GM18870 (cell line): ENCODE measurements at regions not wholly inside any gene's neighbourhood (a gene's known extent, or its start where the extent isn't known, plus 50 kb on each side); places are given as distances from the start of the nearest gene placed in this dataset.

ENCODE experiments used
- ATAC-seq: cut with Tn5 transposase; IDR thresholded peaks from one replicate; pipeline ENCODE4 v1.9.1; 2021; ENCODE audit warnings: moderate library complexity; ENCODE audit not compliant: unreplicated experiment

DNA sequence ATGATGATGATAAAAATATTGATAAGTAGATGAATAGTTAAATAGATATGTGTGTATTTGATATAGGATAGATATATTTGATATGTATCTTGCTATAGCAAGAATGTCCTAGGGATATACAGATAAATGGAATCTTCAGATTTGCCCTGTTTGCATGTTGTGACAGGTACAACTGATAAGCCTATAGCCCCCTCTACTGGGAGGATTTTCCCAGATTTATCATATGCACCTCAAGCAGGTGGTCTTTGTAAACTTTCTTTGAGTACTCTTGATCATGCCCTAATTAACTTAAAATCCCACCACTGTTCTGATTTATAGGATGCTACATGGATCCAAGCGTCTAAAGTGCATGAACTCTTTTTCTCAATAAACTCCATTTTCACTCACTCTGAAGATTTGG is 1050.7 kb downstream of the SORCS3 start:
- ATAC-seq = no peak

DNA sequence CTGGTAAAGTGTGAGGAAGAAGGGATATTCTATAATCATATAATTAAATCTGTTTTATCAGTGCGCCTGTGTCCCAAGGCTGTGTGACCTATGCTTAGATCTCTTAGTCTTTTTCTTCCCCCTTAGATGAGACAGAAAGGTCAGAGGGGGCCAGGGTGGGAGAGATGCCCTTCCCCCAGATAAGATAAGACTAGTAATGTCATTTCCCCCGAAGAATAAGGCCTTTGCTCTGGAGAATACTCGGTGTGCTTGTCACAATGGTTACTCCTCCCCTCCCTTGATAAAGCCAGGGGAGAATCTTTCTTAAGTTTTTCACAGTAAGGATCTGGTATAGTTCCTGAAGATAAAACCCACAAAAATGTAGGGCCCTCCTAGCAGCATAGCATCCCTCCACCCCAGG is 1041.8 kb downstream of the SORCS3 start:
- ATAC-seq = no peak

- ATAC-seq = no peak
Measured at GRCh38 chr10:105681051-105681450, 1040.0 kb downstream of the SORCS3 start.

DNA sequence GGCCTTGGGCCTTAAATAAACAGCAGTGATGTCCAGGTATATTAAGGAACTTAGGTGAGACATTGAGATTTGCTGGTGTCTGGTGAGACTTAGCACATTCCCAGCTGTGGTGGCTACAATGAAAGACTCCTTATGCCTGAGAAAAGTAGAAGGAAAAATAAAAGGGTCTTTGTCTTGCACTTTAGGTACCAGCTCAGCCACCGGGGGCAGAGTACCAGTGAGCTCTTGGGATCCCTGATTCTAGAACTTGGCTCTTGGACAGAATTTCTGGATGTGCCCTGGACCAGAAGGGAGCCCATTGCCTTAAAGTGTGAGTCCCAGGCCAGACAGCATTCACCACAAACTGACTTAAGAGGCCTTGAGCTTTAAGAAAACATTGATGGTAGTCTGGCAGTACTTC is 1038.7 kb downstream of the SORCS3 start:
- ATAC-seq = no peak

DNA sequence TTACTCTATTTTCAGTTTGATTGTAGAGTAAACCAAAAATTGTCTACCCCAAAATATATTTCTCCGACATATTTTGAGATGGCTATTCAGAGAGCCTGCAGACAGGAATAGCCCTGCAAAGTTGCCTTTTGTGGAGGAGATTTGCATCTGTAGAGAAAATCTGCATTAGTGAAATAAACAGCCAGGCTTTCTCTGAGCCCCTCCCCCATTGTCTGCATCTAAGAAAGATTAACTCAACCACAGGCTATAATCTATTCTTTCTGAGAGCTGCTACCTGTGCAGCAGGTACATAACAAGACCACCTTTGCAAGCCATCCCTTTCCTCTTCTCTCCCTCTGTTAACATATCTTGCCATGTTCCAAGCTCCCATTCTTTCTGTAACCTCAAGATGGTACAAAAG is 1034.2 kb downstream of the SORCS3 start:
- ATAC-seq = no peak

DNA sequence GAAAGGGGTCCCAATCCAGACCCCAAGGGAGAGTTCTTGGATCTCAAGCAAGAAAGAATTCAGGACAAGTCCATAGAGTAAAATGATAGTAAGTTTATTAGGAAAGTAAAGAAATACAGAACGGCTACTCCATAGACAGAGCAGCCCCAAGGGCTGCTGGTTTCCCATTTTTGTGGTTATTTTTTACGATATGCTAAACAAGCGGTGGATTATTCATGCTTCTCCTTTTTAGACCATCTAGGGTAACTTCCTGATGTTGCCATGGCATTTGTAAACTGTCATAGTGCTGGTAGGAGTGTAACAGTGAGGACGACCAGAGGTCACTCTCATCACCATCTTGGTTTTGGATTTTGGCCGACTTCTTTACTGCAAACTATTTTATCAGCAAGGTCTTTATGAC is 1033.4 kb downstream of the SORCS3 start:
- ATAC-seq = no peak

DNA sequence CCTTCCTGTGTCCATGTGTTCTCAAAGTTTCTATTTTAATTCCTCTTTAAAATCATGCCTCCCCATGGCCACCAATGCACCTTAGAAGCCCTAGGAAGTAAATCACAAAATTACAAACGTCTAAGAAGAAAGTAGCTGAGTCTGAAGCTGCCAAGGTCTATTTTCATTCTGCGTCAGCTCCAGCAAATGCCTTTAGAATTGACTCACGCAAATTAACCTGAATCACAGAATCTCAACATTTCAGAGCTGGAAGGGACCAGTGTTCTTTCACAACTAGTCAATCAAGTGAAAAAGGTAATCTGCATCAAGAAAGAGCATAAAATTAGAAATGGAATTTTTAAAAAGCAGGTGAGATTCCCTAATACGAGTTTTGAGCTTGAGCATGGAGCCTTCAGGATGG is 1017.6 kb downstream of the SORCS3 start:
- no peak for ATAC-seq

DNA sequence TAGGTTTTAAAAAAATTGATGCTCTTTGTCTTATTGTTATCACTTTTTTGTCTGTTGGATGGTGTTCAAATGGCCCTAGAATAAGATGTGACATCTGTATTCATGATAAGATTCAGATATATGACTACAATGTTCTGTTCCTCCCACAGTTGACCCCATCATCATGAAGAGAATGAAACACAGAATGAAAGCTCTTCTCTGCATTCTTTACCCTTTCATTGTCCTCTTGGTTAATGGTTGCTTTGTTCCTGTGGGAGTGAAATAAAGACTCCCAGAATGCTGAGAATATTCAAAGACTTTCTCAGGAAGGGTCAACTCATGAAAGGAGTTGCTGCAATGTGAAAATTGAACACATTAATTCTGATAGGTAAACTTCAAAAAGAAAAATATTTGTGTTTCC is 1015.8 kb downstream of the SORCS3 start:
- no peak for ATAC-seq

DNA sequence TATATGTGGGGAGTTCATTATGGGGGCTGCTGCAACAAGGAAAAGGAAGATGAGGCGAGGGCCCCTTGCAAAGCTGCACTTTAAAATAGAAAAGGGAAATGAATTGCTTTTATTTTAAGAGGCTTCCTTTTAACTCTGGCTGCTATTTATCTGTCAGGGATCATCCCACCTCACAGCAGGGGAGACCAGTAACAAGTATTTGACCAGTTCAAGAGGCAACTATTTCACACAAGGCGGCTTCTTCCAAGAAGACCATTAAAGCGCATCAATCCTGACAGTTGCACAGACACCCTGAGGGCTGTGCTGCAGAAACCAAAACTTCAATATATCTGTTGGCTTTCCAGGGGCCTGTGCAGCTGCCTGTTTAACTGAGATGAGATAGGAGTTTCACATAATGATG is 1009.2 kb downstream of the SORCS3 start:
- ATAC-seq = no peak

GRCh38 chr10:105647354-105647753 is 1006.3 kb downstream of the SORCS3 start:
- no peak for ATAC-seq

- no peak for ATAC-seq
Measured at GRCh38 chr10:105644978-105645377, 1003.9 kb downstream of the SORCS3 start.

- no peak for ATAC-seq
Measured at GRCh38 chr10:105644559-105644958, 1003.5 kb downstream of the SORCS3 start.

DNA sequence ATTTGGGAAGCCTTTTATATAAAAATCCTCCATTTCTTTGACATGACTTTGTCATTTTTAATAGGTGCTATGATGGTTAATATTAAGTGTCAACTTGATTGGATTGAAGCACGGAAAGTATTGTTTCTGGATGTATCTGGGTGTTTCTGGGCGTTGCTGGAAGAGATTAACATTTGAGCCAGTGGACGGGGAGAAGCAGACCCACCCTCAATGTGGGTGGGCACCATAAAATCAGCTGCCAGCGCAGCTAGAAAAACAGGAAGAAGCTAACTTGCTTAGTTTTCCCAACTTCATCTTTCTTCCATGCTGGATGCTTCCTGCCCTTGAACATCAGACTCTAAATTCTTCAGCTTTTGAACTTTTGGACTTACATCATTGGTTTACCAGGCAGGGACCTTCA is 1003.0 kb downstream of the SORCS3 start:
- no peak for ATAC-seq

DNA sequence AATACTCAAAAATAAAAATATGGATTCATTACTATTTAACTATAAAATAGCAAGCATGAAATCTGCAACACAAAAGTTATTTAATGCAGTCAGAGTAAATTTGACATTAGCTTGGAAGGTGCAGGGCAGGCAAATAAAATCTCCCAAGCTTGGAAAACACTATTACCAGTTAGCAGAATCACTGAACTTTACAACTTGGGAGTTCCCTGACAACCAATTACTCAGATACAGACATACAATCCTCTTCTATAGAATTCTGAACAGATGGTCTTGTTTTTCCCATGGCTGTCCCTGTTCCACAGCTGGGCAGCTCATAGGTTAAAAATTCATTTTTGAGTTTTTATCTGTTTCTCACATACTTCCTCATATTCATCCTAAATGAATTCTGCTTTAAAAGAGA is 1002.6 kb downstream of the SORCS3 start:
- ATAC-seq = no peak

- no peak for ATAC-seq
Measured at GRCh38 chr10:105634281-105634680, 993.2 kb downstream of the SORCS3 start.

DNA sequence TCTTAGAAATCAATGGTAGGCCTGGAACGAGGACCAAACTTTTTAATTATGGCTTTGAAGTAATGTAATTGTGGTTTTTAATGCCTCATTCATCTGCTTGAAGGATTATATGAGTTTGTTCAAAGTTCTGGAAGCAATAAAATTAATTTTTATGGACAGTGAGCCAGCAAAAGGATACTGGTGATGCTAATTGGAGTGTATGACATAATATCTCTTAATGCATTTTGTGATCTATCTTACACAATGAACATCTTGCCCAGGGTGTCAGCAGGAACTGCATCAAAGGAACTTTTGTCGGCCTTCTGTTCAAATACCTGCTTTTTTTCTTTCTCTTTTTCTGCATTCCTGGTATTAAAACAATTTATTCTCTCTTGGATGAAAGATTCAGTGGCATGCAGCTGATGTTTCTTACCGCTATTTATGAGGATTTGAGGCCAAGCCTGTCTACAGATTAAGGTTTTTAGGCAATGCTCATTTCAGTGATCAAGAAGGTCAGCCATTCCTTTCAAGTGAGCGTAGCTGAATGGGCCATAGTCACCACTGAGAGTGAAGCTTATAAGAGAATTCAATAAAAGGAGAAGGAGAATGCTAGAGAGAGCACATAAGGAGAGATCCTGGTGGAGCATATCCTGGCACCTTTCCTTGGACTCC is 974.8 kb downstream of the SORCS3 start:
- no peak for ATAC-seq

DNA sequence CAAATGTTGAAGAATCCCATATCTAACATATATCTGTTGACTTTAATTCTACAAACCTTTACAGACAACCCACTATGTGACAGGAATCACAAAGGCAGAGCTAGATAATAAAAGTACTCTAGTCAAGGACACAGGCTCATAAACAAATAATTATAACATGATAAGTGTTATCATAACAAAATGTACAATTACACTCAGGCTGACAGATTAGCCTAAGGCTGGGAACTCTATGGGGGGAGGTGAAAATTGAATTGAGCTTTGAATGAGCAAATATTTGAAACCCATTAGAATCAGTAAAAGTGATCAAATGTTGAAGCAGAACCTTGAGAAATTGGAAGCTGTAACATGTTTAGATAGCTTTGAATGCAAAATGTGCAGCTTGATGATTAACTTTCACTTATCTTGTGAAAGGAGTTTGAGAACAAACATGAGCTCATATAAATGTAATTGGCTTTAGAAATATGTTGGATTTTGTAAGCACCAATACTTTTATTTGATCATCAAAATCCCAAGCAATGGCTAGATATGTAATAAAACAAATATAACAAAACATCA is 970.2 kb downstream of the SORCS3 start:
- ATAC-seq = no peak

GRCh38 chr10:105609451-105609850 is 968.4 kb downstream of the SORCS3 start:
- no peak for ATAC-seq

DNA sequence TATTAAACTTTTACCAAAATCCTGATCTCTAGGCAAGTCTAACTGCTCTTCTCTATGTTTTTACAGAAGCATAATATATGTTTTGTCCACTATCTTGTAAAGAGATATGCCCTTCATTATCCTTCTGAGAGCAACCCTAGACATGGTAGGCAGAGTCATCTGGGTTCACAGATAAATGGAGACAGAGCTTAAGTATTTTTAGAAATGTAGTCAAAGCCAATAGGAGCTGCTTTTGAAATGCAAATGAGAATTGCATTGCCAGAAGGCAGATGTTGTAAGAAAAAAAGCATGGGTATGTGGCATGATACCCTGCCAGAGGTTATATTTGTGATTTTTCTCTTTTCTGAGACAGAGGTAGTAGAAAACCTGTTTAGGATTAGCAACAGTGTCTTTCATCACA is 964.8 kb downstream of the SORCS3 start:
- no peak for ATAC-seq

DNA sequence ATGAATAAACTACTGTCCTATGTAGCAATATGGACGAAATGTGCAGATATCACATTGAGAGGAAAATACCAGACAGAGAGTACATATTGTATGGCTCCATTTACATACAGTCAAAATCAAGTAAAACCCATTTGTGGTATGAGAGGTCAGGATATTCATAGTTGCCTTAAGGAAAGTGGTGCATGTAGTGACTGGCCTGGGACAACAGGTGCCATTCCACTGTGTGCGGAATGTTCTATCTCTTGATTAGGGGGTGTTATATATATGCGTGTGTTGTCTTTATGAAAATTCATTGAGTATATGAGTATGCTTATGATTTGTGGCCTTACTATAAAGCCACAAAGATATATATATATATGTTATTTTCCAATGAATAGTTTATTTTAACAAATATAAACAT is 964.0 kb downstream of the SORCS3 start:
- ATAC-seq = no peak

GRCh38 chr10:105598207-105598606 is 957.1 kb downstream of the SORCS3 start:
- no peak for ATAC-seq

- no peak for ATAC-seq
Measured at GRCh38 chr10:105597312-105597711, 956.2 kb downstream of the SORCS3 start.

- ATAC-seq = no peak
Measured at GRCh38 chr10:105596749-105597148, 955.7 kb downstream of the SORCS3 start.
